Tibial artery (tissue), 4 donors: ENCODE measurements at regions not wholly inside any gene's neighbourhood (a gene's known extent, or its start where the extent isn't known, plus 50 kb on each side); places are given as distances from the start of the nearest gene placed in this dataset.
A peak's percentile ranks its signal among the peaks of the same experiment; 100 is the strongest.

Experiments used
- DNase-seq, 2 donors: peaks; one replicate each; pipeline ENCODE4 v3.0.0-alpha.2; 2019
- H3K27ac ChIP-seq, 2 donors: fragments of 200-600 bp; sonication (generic) in 1 of 2; 1 replicate in 1 of 2; 2 replicates in 1 of 2; pipeline ENCODE4 v1.5.1; 2018 to 2019; ENCODE audit warnings: mild to moderate bottlenecking in 1 of 2
- H3K27me3 ChIP-seq, 2 donors: fragments of 200-600 bp; sonication (generic) in 1 of 2; one replicate each; pipeline versions ENCODE4 v1.5.1 to v1.6.0; 2016 to 2019
- H3K36me3 ChIP-seq, 3 donors: fragments of 200-600 bp; sonication (generic) in 2 of 3; one replicate each; pipeline ENCODE4 v1.5.1; 2016 to 2019; ENCODE audit warnings: mild to moderate bottlenecking in 2 of 3
- H3K4me1 ChIP-seq, 4 donors: fragments of 200-600 bp; sonication (generic) in 2 of 4; 1 replicate in 3 of 4; 2 replicates in 1 of 4; pipeline ENCODE4 v1.5.1; 2016 to 2019
- H3K4me3 ChIP-seq, 2 donors: fragments of 200-600 bp; sonication (generic) in 1 of 2; 1 replicate in 1 of 2; 2 replicates in 1 of 2; pipeline ENCODE4 v1.5.1; 2018 to 2019; ENCODE audit warnings: mild to moderate bottlenecking in 2 of 2
- H3K9me3 ChIP-seq, 3 donors: fragments of 200-600 bp; sonication (generic) in 1 of 3; one replicate each; pipeline ENCODE4 v1.5.1; 2016 to 2019
- intact Hi-C: fragments of 100-400 bp; cut with DNase I; formaldehyde crosslinking; loops from one replicate; pipeline ENCODE4 v1.15.0; 2023; ENCODE audit warnings: low total_unique reads
- TF ChIP-seq, protein P1 (sequence below), 2 experiments: fragments of 200-600 bp in 1 of 2; fragments of 450-650 bp in 1 of 2; IDR thresholded peaks; one replicate each; pipeline ENCODE4 v1.5.1; 2017 to 2019; ENCODE audit warnings: antibody characterized with exemption in 2 of 2, mild to moderate bottlenecking in 1 of 2, moderate library complexity in 1 of 2

DNA sequence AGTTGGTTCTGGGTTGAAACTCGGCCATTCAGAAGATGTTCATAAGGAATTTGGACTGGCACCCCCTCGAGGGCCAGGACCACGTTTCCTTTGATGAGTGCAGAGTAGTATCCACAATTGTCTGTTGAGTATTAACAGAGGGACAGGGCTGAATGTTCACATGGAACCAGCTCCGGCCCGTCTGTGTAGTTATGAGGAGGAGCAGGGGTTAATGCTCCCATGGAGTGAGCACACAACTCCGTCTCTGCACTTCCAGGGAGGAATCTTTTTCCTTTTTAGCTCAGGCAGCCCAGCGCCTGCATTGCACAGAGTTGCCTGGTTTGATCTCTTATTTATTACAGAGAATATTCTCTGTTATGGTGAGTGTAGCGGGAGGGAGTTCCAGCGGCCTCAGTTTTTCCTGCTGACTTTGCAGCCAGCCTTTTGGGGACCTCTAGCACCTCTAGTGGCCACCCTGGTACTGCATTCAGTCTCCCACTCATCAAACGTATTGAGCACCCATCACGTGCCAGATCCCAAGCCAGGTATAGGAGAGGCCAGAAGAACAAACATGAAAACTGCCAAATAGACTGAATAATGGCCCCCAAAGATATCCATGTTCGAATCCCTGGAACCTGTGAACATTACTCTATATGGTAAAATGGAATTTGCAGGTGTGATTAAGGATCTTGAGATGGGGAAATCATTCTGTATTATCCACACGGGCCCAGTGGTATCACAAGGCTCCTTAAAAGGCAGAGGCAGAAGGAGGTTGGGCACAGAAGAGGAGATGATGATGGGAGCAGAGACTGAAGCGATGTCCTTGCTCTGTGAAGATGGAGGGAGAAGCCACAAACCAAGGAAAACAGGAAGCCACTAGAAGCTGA is 167.7 kb upstream of the CSF3R start:
- H3K4me3 ChIP-seq, result no peak overlapping the region
- TF ChIP-seq, protein P1, sequence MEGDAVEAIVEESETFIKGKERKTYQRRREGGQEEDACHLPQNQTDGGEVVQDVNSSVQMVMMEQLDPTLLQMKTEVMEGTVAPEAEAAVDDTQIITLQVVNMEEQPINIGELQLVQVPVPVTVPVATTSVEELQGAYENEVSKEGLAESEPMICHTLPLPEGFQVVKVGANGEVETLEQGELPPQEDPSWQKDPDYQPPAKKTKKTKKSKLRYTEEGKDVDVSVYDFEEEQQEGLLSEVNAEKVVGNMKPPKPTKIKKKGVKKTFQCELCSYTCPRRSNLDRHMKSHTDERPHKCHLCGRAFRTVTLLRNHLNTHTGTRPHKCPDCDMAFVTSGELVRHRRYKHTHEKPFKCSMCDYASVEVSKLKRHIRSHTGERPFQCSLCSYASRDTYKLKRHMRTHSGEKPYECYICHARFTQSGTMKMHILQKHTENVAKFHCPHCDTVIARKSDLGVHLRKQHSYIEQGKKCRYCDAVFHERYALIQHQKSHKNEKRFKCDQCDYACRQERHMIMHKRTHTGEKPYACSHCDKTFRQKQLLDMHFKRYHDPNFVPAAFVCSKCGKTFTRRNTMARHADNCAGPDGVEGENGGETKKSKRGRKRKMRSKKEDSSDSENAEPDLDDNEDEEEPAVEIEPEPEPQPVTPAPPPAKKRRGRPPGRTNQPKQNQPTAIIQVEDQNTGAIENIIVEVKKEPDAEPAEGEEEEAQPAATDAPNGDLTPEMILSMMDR (IDR thresholded peaks at IDR 0.05), result peak; percentile 60 to 87
- no peak overlapping the region for H3K27ac ChIP-seq
- H3K4me1 ChIP-seq, result no peaks in the 10 kb centered on the region
- DNase-seq, result peak; percentile 45 to 70
- H3K27me3 ChIP-seq, result peaks cover 0 to 53% of the 10 kb centered on the region in 2 donors
- H3K9me3 ChIP-seq, result no peaks in the 10 kb centered on the region
- intact Hi-C loops, result no loop called here
- H3K36me3 ChIP-seq, result no peaks in the 10 kb centered on the region

DNA sequence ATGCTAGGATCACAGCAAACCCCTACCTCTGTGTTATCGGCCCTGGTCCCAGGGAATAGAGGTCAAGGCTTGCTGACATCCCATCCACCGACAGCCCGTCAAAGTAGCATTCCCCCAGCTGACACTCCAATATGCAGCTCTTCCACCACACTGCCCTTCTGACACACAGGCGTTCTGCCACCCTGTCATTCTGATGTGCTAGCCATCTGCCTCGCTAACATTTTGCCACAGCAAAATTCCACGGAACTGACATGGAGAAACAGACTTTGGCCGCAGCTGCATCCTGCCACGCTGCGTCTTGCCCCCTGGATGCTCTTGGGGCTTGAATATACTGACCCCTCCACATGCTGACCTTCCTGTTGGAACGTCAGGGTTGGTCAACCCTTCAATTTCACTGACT is 163.2 kb upstream of the CSF3R start:
- TF ChIP-seq, protein P1 (IDR thresholded peaks at IDR 0.05), result no peak
- H3K4me1 ChIP-seq, result no peaks in the 10 kb centered on the region
- intact Hi-C loops, result no loop called here

DNA sequence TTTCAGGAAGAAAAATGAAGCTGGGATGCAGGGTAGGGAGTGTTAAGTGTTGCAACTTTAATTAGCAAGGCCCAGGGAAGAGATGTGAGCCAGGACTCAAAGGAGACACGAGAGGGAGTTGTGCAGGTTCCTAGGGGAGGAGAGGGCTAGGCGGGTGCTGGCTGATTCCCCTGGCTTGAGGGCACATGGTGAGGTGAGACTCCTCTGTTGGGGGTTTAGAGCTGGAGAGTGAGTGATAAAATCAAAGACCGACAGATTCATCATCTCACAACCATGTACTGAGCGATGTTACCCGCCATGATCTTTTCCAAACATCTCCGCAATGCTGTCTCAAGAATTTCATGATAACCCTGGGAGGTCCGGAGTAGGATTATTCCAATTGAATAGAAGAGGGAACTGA is 161.8 kb upstream of the CSF3R start:
- no peak for DNase-seq
- TF ChIP-seq, protein P1 (IDR thresholded peaks at IDR 0.05), result no peak
- H3K27ac ChIP-seq, result no peak overlapping the region
- no peak overlapping the region for H3K4me3 ChIP-seq
- no peaks in the 10 kb centered on the region for H3K9me3 ChIP-seq
- no peaks in the 10 kb centered on the region for H3K4me1 ChIP-seq
- peaks cover 0 to 37% of the 10 kb centered on the region in 2 donors for H3K27me3 ChIP-seq
- intact Hi-C loops, result no loop called here
- no peaks in the 10 kb centered on the region for H3K36me3 ChIP-seq

More for the DNA sequence above, 163.2 kb upstream of the CSF3R start:
- no peak overlapping the region for H3K4me3 ChIP-seq
- no peaks in the 10 kb centered on the region for H3K36me3 ChIP-seq
- DNase-seq, result no peak
- no peaks in the 10 kb centered on the region for H3K9me3 ChIP-seq
- no peak overlapping the region for H3K27ac ChIP-seq
- H3K27me3 ChIP-seq, result peaks cover 0 to 43% of the 10 kb centered on the region in 2 donors

DNA sequence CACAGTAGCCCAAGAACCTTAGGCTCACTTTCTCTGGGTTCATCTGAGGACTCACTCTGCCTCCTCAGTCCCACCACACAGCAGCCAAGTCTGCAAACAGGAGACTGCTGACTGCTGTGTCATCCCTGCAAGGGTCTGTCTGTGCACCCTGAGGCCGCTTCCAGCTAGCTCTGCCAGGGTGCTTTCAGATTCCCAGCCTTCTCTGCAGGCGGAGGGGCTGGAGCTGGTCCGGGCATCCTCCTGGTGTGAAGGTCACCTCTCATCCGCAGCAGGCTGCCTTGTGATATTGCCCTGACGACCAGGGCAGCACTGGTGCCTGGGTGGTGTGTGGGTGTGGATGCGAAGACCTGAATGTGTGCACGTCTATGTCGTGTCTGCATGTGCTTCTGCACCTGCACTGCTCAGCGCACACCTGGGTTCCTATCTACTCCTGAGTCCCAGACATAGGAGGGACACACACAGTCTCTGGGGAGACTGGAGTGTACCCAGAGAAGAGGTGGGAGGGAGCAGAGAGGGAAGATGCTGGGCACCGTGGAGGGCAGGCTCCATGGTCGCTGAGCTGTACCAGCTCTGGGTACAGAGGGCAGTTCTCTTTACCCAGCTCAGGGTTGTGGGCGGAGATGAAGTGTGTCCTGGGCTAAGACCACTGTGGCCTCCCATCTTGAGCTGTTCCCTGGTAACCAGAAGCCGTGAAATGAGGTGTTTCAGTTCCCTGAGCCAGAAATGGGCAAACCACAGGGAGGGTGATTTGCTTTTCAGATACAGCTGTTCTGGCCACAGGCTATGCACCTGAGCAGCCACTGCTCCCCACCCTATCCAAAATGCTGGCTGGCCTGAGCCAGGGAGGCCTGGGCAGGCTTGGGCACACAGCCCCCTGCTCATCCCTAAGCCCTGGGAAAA is 160.9 kb upstream of the CSF3R start:
- TF ChIP-seq, protein P1 (IDR thresholded peaks at IDR 0.05), result no peak
- Histone ChIP-seq H3K27me3 (peaks cover 0 to 27% of the 10 kb centered on the region in 2 donors), H3K9me3 (no peaks in the 10 kb centered on the region), H3K4me3 (no peak overlapping the region), H3K4me1 (peaks cover 0 to 3% (median 0%) of the 10 kb centered on the region in 4 donors), H3K27ac (no peak overlapping the region), H3K36me3 (no peaks in the 10 kb centered on the region)
- intact Hi-C loops, result no loop called here
- DNase-seq, result no peak

DNA sequence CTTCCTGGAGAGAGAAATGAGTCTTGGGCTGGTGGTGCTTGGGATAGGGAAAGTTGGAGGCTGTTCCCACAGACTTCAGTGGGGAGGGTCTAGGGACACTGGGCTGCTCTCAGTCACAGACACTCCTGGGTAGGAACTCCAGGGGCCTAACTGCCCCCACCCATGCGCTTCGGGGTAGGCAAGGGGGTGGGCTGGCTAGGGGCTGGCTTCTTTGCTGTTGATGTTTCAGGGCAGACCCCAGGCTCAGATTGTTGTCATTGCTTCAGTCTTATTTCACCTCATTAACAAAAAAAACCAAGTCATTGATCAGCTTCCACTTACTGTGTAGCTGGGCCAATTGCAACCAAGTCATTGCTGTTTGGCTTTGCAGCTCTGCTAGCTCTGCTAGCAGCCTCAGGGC is 160.1 kb upstream of the CSF3R start:
- H3K9me3 ChIP-seq, result no peaks in the 10 kb centered on the region
- intact Hi-C loops, result no loop called here
- no peak overlapping the region for H3K27ac ChIP-seq
- TF ChIP-seq, protein P1 (IDR thresholded peaks at IDR 0.05), result no peak
- H3K4me3 ChIP-seq, result no peak overlapping the region
- H3K36me3 ChIP-seq, result no peaks in the 10 kb centered on the region
- peaks cover 0 to 20% of the 10 kb centered on the region in 2 donors for H3K27me3 ChIP-seq
- no peak for DNase-seq
- H3K4me1 ChIP-seq, result peaks cover 0 to 11% (median 0%) of the 10 kb centered on the region in 4 donors
